Heart left ventricle (tissue), 16 donors: ENCODE measurements at regions not wholly inside any gene's neighbourhood (a gene's known extent, or its start where the extent isn't known, plus 50 kb on each side); places are given as distances from the start of the nearest gene placed in this dataset.

Experiments
- ATAC-seq, 4 donors: fragments of 200-7000 bp; cut with Tn5 transposase; one replicate each; pipeline ENCODE4 v1.9.1; 2020 to 2022; ENCODE audit warnings: moderate library complexity in 4 of 4, mild to moderate bottlenecking in 3 of 4, moderate number of reproducible peaks in 1 of 4
- DNase-seq, 5 donors: peaks; one replicate each; pipeline ENCODE4 v3.0.0-alpha.2; 2020
- H3K27ac ChIP-seq, 12 donors: fragments of 200-600 bp; sonication (generic) in 4 of 12; one replicate each; pipeline versions ENCODE4 v1.5.0 to v1.8.0; 2016 to 2022; ENCODE audit warnings: mild to moderate bottlenecking in 2 of 12
- H3K27me3 ChIP-seq, 9 donors: fragments of 200-600 bp; sonication (generic) in 2 of 9; one replicate each; pipeline versions ENCODE4 v1.5.1 to v1.8.0; 2016 to 2022; ENCODE audit warnings: mild to moderate bottlenecking in 3 of 9
- H3K36me3 ChIP-seq, 9 donors: fragments of 200-600 bp; sonication (generic) in 2 of 9; one replicate each; pipeline versions ENCODE4 v1.5.0 to v1.8.0; 2018 to 2022; ENCODE audit warnings: mild to moderate bottlenecking in 2 of 9
- H3K4me1 ChIP-seq, 12 donors: fragments of 200-600 bp; sonication (generic) in 4 of 12; one replicate each; pipeline versions ENCODE4 v1.5.0 to v1.8.0; 2016 to 2022; ENCODE audit warnings: mild to moderate bottlenecking in 3 of 12
- H3K4me3 ChIP-seq, 12 donors: fragments of 200-600 bp; sonication (generic) in 4 of 12; one replicate each; pipeline versions ENCODE4 v1.5.0 to v1.8.0; 2017 to 2022; ENCODE audit warnings: mild to moderate bottlenecking in 9 of 12, moderate library complexity in 4 of 12
- H3K9me3 ChIP-seq, 12 donors: fragments of 200-600 bp; sonication (generic) in 4 of 12; one replicate each; pipeline versions ENCODE4 v1.5.0 to v1.8.0; 2016 to 2022; ENCODE audit warnings: mild to moderate bottlenecking in 1 of 12
- CTCF ChIP-seq, 12 donors: fragments of 200-600 bp; sonication (generic) in 4 of 12; IDR thresholded peaks; one replicate each; pipeline versions ENCODE4 v1.5.0 to v1.8.0; 2018 to 2022; ENCODE audit warnings: antibody characterized with exemption in 12 of 12, mild to moderate bottlenecking in 5 of 12
- POLR2A ChIP-seq, 2 donors: fragments of 450-650 bp; IDR thresholded peaks; one replicate each; pipeline ENCODE4 v1.6.1; 2017; ENCODE audit warnings: antibody characterized with exemption in 2 of 2, mild to moderate bottlenecking in 2 of 2, moderate library complexity in 2 of 2
- WGBS, 4 donors: extraction: QIAGEN DNeasy Blood & Tissue Kit in 2 of 4; methylation state at CpG; one replicate each; pipeline versions ENCODE4 v1.1.5 to v1.1.7; 2013 to 2018; 5-methylcytosine and 5-hydroxymethylcytosine counted together
- intact Hi-C, 10 donors: fragments of 100-400 bp; cut with DNase I; formaldehyde crosslinking; loops; one replicate each; pipeline versions ENCODE4 v1.11.1 to v1.14.2; 2022
- donor health status: ischemic (EF 13 %, LVEDD 7.1; RV severe dilation, severe dysfunction).
- donor health status: healthy with polysubstance abuse.
- donor health status: DM: no; HTN: yes; CAD: no.
- donor health status: DM: no; HTN: no; CAD: no.
- donor health status: ischemic (EF 25% LVEDD 6.9; RV normal size, moderate dysfunction).
- donor health status: ischemic (EF 25% LVEDD 5.7; RV mildly dilated, moderate dysfunction).
- donor health status: healthy.
- donor health status: DM: yes; HTN: yes; CAD: no.
- donor health status: ischemic (EF 35%, LVEDD 5.7; RV mildly dilated, moderate dysfunction).
- donor health status: nonischemic (EF 11% LVEDD 7.7; RV severe dilation, severe dysfunction).
- donor health status: DM: yes; HTN: yes; CAD: no.
- donor health status: PGD.
- donor health status: ischemic (EF 29% LVEDD 5.4; RV normal size, mild dysfunction).
- donor health status: nonischemic (EF 23%, LVEDD 6.1; RV moderate dilation, normal function).

- Histone ChIP-seq H3K4me1 (no peaks in the 10 kb centered on the region), H3K36me3 (no peaks in the 10 kb centered on the region), H3K9me3 (no peaks in the 10 kb centered on the region), H3K4me3 (no peak overlapping the region), H3K27ac (no peak overlapping the region), H3K27me3 (no peaks in the 10 kb centered on the region)
- intact Hi-C loops: no loop called here
- ATAC-seq (no peak), DNase-seq (no peak)
- TF ChIP-seq CTCF (IDR thresholded peaks at IDR 0.05) (no peak), POLR2A (IDR thresholded peaks at IDR 0.05) (no peak)
- WGBS, 4 donors: 83 to 89% (median 87%) methylated on average over 5 of the region's 5 CpGs
Observed at GRCh38 chr5:153079396-153079795, 411.1 kb upstream of the GRIA1 start.

DNA sequence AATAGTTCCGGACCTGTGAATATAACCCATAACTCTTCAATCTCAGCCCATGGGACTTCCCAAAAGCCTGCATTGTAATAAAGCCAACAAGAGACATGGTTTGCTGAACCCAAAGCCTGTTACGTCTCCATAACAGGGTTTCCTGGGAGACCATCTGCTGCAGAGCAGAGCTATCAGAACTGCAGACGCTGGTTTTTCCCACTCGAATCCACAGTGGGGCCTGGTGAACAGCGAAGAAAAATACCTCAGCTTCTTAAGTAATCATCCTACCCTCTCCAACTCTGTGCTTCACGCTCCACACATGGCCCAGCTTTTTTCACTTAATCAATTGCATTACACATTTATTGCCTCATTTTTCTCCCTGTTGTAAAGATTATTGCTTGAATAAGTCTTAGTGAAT, 409.5 kb upstream of the GRIA1 start:
- intact Hi-C loops: no loop called here
- Histone ChIP-seq H3K4me3 (no peak overlapping the region), H3K27ac (no peak overlapping the region), H3K9me3 (no peaks in the 10 kb centered on the region), H3K36me3 (no peaks in the 10 kb centered on the region), H3K4me1 (no peaks in the 10 kb centered on the region), H3K27me3 (no peaks in the 10 kb centered on the region)
- no peak for ATAC-seq
- no peak for DNase-seq
- TF ChIP-seq CTCF (IDR thresholded peaks at IDR 0.05) (no peak), POLR2A (IDR thresholded peaks at IDR 0.05) (no peak)
- 80 to 87% (median 82%) methylated on average over 6 of the region's 6 CpGs for WGBS, 4 donors

DNA sequence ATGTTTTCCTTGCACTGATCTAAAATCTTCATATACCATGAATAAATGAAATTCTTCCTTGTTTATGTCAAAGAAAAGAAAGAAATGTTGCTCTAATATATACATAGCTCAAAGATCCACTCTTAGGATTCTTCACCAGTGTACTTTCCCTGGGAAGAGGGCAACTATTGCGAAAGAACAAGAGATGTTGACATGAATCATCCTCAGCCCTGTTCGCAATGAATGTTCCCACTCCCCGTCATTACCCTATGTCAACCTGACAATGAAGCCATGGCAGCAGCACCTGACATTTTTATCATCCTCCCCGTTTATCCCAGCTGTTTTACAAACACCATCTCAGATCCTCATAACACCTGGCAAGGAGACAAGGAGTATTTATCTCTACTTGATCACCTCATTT, 409.1 kb upstream of the GRIA1 start:
- Histone ChIP-seq H3K4me1 (no peaks in the 10 kb centered on the region), H3K27ac (no peak overlapping the region), H3K4me3 (no peak overlapping the region), H3K27me3 (no peaks in the 10 kb centered on the region), H3K9me3 (no peaks in the 10 kb centered on the region), H3K36me3 (no peaks in the 10 kb centered on the region)
- intact Hi-C loops: no loop called here
- no peak for DNase-seq
- no peak for ATAC-seq
- WGBS, 4 donors: 72 to 81% (median 75%) methylated on average over 4 of the region's 4 CpGs
- no peak for TF ChIP-seq CTCF (IDR thresholded peaks at IDR 0.05)
- no peak for TF ChIP-seq POLR2A (IDR thresholded peaks at IDR 0.05)

DNA sequence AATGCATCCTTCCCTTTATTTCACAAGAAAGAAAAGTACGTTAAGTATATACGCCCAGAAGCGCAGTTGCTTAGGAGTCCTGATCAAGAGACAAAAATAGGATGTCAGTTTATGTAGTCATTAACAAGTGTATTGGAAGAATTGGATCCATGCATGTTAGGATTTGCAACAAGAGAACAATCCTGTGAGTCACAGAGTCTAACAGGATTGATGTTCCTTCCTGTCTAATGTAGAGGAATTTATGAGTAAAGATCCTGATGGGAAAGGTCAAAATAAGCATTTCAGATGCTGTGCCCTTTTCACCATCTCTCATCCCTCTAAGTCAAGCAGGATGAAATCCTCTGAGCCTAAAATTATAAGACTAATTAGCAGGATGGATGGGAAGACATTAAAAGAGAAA, 406.0 kb upstream of the GRIA1 start:
- H3K9me3 ChIP-seq: no peaks in the 10 kb centered on the region
- H3K4me1 ChIP-seq: peaks cover 0 to 17% (median 12%) of the 10 kb centered on the region in 12 donors
- DNase-seq: no peak
- H3K4me3 ChIP-seq: no peak overlapping the region
- 91 to 95% (median 94%) methylated on average over 3 of the region's 3 CpGs for WGBS, 4 donors
- H3K27me3 ChIP-seq: no peaks in the 10 kb centered on the region
- H3K27ac ChIP-seq: no peak overlapping the region
- ATAC-seq: no peak
- intact Hi-C loops: no loop called here
- H3K36me3 ChIP-seq: no peaks in the 10 kb centered on the region
- no peak for TF ChIP-seq CTCF (IDR thresholded peaks at IDR 0.05)
- no peak for TF ChIP-seq POLR2A (IDR thresholded peaks at IDR 0.05)
